ENCODE measurements at regions not wholly inside any gene's neighbourhood (a gene's known extent, or its start where the extent isn't known, plus 50 kb on each side); places are given as distances from the start of the nearest gene placed in this dataset.

DNA sequence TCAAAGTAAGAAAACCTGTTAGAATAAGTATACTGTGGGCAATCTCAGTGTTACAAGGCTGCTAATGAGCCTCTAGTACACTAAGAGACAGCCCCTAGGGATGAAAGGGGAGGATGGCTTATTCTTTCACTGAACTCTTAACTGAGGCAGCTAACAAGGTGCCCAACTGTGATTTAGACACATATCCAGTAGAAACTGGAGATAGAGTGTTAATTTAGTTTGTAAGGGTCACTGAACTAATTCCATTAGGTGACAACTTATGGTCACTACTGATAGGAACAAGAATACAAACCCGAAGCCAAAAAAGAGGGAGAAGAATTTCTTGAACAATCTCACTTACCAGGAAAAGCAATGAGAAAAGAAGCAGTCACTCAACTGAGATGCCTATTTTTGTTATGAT is 1010.6 kb downstream of the PCDH9 start:
- H2AFZ ChIP-seq (ENCODE audit: low read depth, low read length) = no peak overlapping the region
- dilution Hi-C loops (cut with MboI; ENCODE audit: extremely low pct_ligation_motif_present, low sequenced_read_pairs) = no loop called here

DNA sequence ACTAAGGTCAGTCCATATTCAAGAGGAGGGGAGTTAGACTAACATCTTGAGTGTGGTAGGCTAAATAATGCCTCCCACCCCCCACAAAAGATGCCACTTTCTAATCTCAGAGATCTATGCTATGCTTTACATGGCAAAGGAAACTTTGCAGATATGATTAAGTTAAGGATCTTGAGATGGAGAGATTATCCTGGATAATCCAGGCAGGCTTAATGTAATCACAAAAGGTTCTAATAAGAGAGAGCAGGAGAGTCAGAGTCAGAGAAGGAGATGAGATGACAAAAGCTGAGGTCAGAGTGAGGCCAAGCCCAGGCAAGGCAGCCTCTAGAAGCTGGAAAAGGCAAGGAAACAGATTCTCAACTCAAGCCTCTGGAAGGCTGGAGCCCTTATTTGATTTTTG is 1011.6 kb downstream of the PCDH9 start:
- TF ChIP-seq POLR2AphosphoS5 (IDR thresholded peaks at IDR 0.05; ENCODE audit: insufficient read depth, low read depth, low read length) = no peak
- TF ChIP-seq, protein P1, sequence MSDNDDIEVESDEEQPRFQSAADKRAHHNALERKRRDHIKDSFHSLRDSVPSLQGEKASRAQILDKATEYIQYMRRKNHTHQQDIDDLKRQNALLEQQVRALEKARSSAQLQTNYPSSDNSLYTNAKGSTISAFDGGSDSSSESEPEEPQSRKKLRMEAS (IDR thresholded peaks at IDR 0.05; ENCODE audit: insufficient read depth, insufficient read length) = no peak
- no peak for TF ChIP-seq POLR2A (IDR thresholded peaks at IDR 0.05; ENCODE audit: low read depth, low read length)
- TF ChIP-seq GATA2 (IDR thresholded peaks at IDR 0.05; ENCODE audit: insufficient read depth, insufficient read length, low read depth, low read length) = no peak
- TF ChIP-seq FOS (IDR thresholded peaks at IDR 0.05; ENCODE audit: borderline replicate concordance, insufficient read depth, low read length) = no peak
- TF ChIP-seq JUN (IDR thresholded peaks at IDR 0.05; ENCODE audit: borderline replicate concordance, insufficient read depth, insufficient read length, low read depth) = no peak
- dilution Hi-C loops (cut with MboI; ENCODE audit: extremely low pct_ligation_motif_present, low sequenced_read_pairs) = no loop called here
- FAIRE-seq (no peak), DNase-seq (ENCODE audit: low read depth, low spot score) (no peak)
- Histone ChIP-seq H3K4me1 (ENCODE audit: control insufficient read depth, extremely low read depth, insufficient read depth, low read length) (no peaks in the 10 kb centered on the region), H3K27me3 (ENCODE audit: control insufficient read depth in 2 of 2, insufficient read depth in 2 of 2, low read length in 2 of 2) (no peaks in the 10 kb centered on the region), H3K9ac (replicated peaks; ENCODE audit: extremely low read depth, insufficient read depth, low read length) (no peak overlapping the region), H4K20me1 (replicated peaks; ENCODE audit: control insufficient read depth, extremely low read depth, insufficient read depth, low read length) (no peaks in the 10 kb centered on the region), H3K9me3 (replicated peaks; ENCODE audit: control insufficient read depth, insufficient read depth, low read length) (no peaks in the 10 kb centered on the region), H3K9me1 (replicated peaks; ENCODE audit: control insufficient read depth, extremely low read depth, insufficient read depth, low read length) (no peaks in the 10 kb centered on the region), H3K4me2 (ENCODE audit: insufficient read depth, low read length) (no peak overlapping the region), H3K79me2 (ENCODE audit: control insufficient read depth, insufficient read depth, low read length) (no peaks in the 10 kb centered on the region), H3K27ac (ENCODE audit: insufficient read depth, low read depth, low read length) (no peak overlapping the region), H3K4me3 (replicated peaks in 1 of 3; ENCODE audit: insufficient read depth in 1 of 3, low read depth in 1 of 3, low read length in 3 of 3) (no peak overlapping the region), H2AFZ (ENCODE audit: low read depth, low read length) (no peak overlapping the region), H3K36me3 (ENCODE audit: control insufficient read depth in 2 of 2, extremely low read depth in 1 of 2, insufficient read depth in 2 of 2, low read length in 2 of 2) (no peaks in the 10 kb centered on the region)
- intact Hi-C loops (cut with micrococcal nuclease) = loop anchor here (5.0 kb wide), 1 partner anchor 1171 kb away; no protein-coding TSS in a partner anchor
- ChIA-PET POLR2A (no interaction called here), CTCF (no interaction called here)
- BruUV-seq (replicated peaks) = no TSS peak

More for the DNA sequence above, 1010.6 kb downstream of the PCDH9 start:
- no peak overlapping the region for H3K27ac ChIP-seq (ENCODE audit: insufficient read depth, low read depth, low read length)
- H4K20me1 ChIP-seq (replicated peaks; ENCODE audit: control insufficient read depth, extremely low read depth, insufficient read depth, low read length) = no peaks in the 10 kb centered on the region
- H3K27me3 ChIP-seq (ENCODE audit: control insufficient read depth in 2 of 2, insufficient read depth in 2 of 2, low read length in 2 of 2) = no peaks in the 10 kb centered on the region
- H3K4me2 ChIP-seq (ENCODE audit: insufficient read depth, low read length) = no peak overlapping the region
- no TSS peak for BruUV-seq (replicated peaks)
- no peaks in the 10 kb centered on the region for H3K79me2 ChIP-seq (ENCODE audit: control insufficient read depth, insufficient read depth, low read length)
- no peak for FAIRE-seq
- no peak overlapping the region for H3K9ac ChIP-seq (replicated peaks; ENCODE audit: extremely low read depth, insufficient read depth, low read length)
- no peak overlapping the region for H3K4me3 ChIP-seq (replicated peaks in 1 of 3; ENCODE audit: insufficient read depth in 1 of 3, low read depth in 1 of 3, low read length in 3 of 3)
- ChIA-PET POLR2A (no interaction called here), CTCF (no interaction called here)
- no peaks in the 10 kb centered on the region for H3K4me1 ChIP-seq (ENCODE audit: control insufficient read depth, extremely low read depth, insufficient read depth, low read length)
- no peaks in the 10 kb centered on the region for H3K9me3 ChIP-seq (replicated peaks; ENCODE audit: control insufficient read depth, insufficient read depth, low read length)
- no peaks in the 10 kb centered on the region for H3K9me1 ChIP-seq (replicated peaks; ENCODE audit: control insufficient read depth, extremely low read depth, insufficient read depth, low read length)
- no peak for DNase-seq (ENCODE audit: low read depth, low spot score)
- intact Hi-C loops (cut with micrococcal nuclease) = loop anchor here (5.0 kb wide), 1 partner anchor 1172 kb away; no protein-coding TSS in a partner anchor
- H3K36me3 ChIP-seq (ENCODE audit: control insufficient read depth in 2 of 2, extremely low read depth in 1 of 2, insufficient read depth in 2 of 2, low read length in 2 of 2) = no peaks in the 10 kb centered on the region
- TF ChIP-seq JUN (IDR thresholded peaks at IDR 0.05; ENCODE audit: borderline replicate concordance, insufficient read depth, insufficient read length, low read depth) (no peak), FOS (IDR thresholded peaks at IDR 0.05; ENCODE audit: borderline replicate concordance, insufficient read depth, low read length) (no peak)

Measured in endothelial cell of umbilical vein (primary cell).